ENCODE measurements at regions not wholly inside any gene's neighbourhood (a gene's known extent, or its start where the extent isn't known, plus 50 kb on each side); places are given as distances from the start of the nearest gene placed in this dataset.

DNA sequence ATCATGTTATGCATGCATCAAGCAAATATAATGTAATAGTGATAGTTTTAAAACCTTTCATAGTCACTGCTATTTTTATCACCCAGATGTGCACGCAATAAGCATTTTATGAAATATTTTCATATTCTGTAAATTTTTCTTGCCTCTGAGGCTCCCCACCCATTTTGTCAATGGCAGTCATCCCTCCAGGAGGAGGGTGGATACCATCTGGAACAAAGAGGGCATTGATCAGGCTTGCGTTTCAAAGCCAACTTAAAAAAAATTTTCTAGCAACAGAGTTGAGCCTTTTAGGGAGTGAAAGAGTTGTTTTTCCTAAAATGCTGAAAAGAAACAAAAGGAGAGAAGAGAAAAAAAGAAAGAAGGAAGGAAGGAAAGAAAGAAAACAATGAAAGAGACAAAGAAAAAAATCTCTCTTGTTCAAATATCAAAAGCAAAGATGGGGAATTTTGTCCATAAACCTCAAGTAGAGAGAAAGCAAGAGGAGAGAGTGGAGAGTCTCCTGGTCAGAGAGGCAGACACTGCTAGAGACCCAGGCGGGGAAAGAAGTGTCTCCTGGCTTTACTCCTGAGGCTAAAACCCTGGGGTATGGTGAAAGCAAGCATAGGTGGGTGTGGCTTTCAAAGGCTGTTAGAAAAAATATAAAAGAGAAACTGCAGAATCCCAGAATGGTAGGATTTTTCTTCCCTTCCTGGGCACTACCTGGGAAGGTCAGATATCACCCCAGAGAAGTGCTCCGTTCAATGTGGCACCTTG, 63.6 kb upstream of the KLF12 start (continued):
- TF ChIP-seq, protein P1, sequence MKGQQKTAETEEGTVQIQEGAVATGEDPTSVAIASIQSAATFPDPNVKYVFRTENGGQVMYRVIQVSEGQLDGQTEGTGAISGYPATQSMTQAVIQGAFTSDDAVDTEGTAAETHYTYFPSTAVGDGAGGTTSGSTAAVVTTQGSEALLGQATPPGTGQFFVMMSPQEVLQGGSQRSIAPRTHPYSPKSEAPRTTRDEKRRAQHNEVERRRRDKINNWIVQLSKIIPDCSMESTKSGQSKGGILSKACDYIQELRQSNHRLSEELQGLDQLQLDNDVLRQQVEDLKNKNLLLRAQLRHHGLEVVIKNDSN (IDR thresholded peaks at IDR 0.05; ENCODE audit: borderline replicate concordance, low read depth) = no peak
- TF ChIP-seq NFIC (IDR thresholded peaks at IDR 0.05; ENCODE audit: borderline replicate concordance) (no peak), FOXM1 (IDR thresholded peaks at IDR 0.05; ENCODE audit: low read depth) (no peak), JUND (IDR thresholded peaks at IDR 0.05) (no peak), GABPA (IDR thresholded peaks at IDR 0.05; ENCODE audit: low read depth) (no peak)
- TF ChIP-seq, protein P2, sequence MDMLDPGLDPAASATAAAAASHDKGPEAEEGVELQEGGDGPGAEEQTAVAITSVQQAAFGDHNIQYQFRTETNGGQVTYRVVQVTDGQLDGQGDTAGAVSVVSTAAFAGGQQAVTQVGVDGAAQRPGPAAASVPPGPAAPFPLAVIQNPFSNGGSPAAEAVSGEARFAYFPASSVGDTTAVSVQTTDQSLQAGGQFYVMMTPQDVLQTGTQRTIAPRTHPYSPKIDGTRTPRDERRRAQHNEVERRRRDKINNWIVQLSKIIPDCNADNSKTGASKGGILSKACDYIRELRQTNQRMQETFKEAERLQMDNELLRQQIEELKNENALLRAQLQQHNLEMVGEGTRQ (IDR thresholded peaks at IDR 0.05; ENCODE audit: borderline replicate concordance, low read depth, low read length) = no peak

GRCh38 chr13:74194846-74195245, 60.6 kb upstream of the KLF12 start:
- 92% methylated on average over 2 of the region's 2 CpGs for WGBS (ENCODE audit: low lambda C conversion rate)

More at GRCh38 chr13:74194846-74195245, 60.6 kb upstream of the KLF12 start:
- ChIA-PET POLR2A (no interaction called here), CTCF (no interaction called here)
- Histone ChIP-seq H3K36me3 (replicated peaks in 1 of 2; ENCODE audit: control insufficient read depth in 1 of 2, insufficient read depth in 2 of 2, low read length in 1 of 2) (no peaks in the 10 kb centered on the region), H3K27ac (ENCODE audit: low read depth in 2 of 2, low read length in 1 of 2) (no peak overlapping the region), H3K27me3 (ENCODE audit: insufficient read depth) (no peaks in the 10 kb centered on the region), H3K9ac (no peak overlapping the region), H3K9me2 (no peaks in the 10 kb centered on the region), H3K4me2 (no peak overlapping the region), H3F3A (replicated peaks; ENCODE audit: insufficient read depth) (no peaks in the 10 kb centered on the region), H3K4me3 (ENCODE audit: low read depth in 2 of 2, low read length in 1 of 2) (no peak overlapping the region), H2AFZ (ENCODE audit: low read depth) (peak overlapping the region; percentile 6; the same call in 1 of the 2 replicates), H3K79me2 (ENCODE audit: insufficient read depth) (no peaks in the 10 kb centered on the region), H3K4me1 (ENCODE audit: control insufficient read depth in 1 of 2, insufficient read depth in 2 of 2, low read depth in 1 of 2, low read length in 1 of 2) (peaks cover 0 to 3% of the 10 kb centered on the region in 2 experiments; a peak in 3 of 4 replicates), H3K9me3 (no peaks in the 10 kb centered on the region), H4K20me1 (ENCODE audit: insufficient read depth) (no peaks in the 10 kb centered on the region)
- no peak for DNase-seq
- TF ChIP-seq, protein P3, sequence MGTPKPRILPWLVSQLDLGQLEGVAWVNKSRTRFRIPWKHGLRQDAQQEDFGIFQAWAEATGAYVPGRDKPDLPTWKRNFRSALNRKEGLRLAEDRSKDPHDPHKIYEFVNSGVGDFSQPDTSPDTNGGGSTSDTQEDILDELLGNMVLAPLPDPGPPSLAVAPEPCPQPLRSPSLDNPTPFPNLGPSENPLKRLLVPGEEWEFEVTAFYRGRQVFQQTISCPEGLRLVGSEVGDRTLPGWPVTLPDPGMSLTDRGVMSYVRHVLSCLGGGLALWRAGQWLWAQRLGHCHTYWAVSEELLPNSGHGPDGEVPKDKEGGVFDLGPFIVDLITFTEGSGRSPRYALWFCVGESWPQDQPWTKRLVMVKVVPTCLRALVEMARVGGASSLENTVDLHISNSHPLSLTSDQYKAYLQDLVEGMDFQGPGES (IDR thresholded peaks at IDR 0.05; ENCODE audit: low read depth, low read length) = no peak
- TF ChIP-seq, protein P4, sequence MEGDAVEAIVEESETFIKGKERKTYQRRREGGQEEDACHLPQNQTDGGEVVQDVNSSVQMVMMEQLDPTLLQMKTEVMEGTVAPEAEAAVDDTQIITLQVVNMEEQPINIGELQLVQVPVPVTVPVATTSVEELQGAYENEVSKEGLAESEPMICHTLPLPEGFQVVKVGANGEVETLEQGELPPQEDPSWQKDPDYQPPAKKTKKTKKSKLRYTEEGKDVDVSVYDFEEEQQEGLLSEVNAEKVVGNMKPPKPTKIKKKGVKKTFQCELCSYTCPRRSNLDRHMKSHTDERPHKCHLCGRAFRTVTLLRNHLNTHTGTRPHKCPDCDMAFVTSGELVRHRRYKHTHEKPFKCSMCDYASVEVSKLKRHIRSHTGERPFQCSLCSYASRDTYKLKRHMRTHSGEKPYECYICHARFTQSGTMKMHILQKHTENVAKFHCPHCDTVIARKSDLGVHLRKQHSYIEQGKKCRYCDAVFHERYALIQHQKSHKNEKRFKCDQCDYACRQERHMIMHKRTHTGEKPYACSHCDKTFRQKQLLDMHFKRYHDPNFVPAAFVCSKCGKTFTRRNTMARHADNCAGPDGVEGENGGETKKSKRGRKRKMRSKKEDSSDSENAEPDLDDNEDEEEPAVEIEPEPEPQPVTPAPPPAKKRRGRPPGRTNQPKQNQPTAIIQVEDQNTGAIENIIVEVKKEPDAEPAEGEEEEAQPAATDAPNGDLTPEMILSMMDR (IDR thresholded peaks at IDR 0.05) = no peak
- TF ChIP-seq YY1 (IDR thresholded peaks at IDR 0.05; ENCODE audit: low read depth) (no peak), CHD2 (IDR thresholded peaks at IDR 0.05; ENCODE audit: low read length, partially characterized antibody) (no peak), TCF12 (IDR thresholded peaks at IDR 0.05) (no peak), FOXJ3 (CRISPR knock-in tag; IDR thresholded peaks at IDR 0.05) (no peak)
- TF ChIP-seq, protein P2 (IDR thresholded peaks at IDR 0.05; ENCODE audit: borderline replicate concordance, low read depth, low read length) = no peak
